Osteocyte (in vitro differentiated cells): ENCODE measurements at regions not wholly inside any gene's neighbourhood (a gene's known extent, or its start where the extent isn't known, plus 50 kb on each side); places are given as distances from the start of the nearest gene placed in this dataset.

ENCODE experiments used
- DNase-seq: peaks from one replicate; pipeline ENCODE4 v3.0.0; 2021; ENCODE audit warnings: mixed read lengths; ENCODE audit not compliant: unreplicated experiment; ENCODE audit errors: extremely low spot score
- H3K27ac Mint-ChIP-seq: one replicate; pipeline ENCODE4 v1.8.0; 2021; ENCODE audit warnings: mild to moderate bottlenecking, mixed read lengths; ENCODE audit not compliant: unreplicated experiment
- H3K27me3 Mint-ChIP-seq: one replicate; pipeline ENCODE4 v1.8.0; 2021; ENCODE audit warnings: mixed read lengths; ENCODE audit not compliant: unreplicated experiment
- H3K36me3 Mint-ChIP-seq: one replicate; pipeline ENCODE4 v1.8.0; 2021; ENCODE audit warnings: mixed read lengths; ENCODE audit not compliant: unreplicated experiment
- H3K4me1 Mint-ChIP-seq: one replicate; pipeline ENCODE4 v1.8.0; 2021; ENCODE audit warnings: mixed read lengths; ENCODE audit not compliant: unreplicated experiment
- H3K4me3 Mint-ChIP-seq: one replicate; pipeline ENCODE4 v1.8.0; 2021; ENCODE audit warnings: mild to moderate bottlenecking, moderate library complexity, mixed read lengths; ENCODE audit not compliant: unreplicated experiment
- H3K9me3 Mint-ChIP-seq: one replicate; pipeline ENCODE4 v1.8.0; 2021; ENCODE audit warnings: mixed read lengths; ENCODE audit not compliant: unreplicated experiment
- TF ChIP-seq, protein P1 (sequence below): fragments of 200-600 bp; sonication (generic); IDR thresholded peaks from 2 replicates; pipeline ENCODE4 v1.5.0; 2021; ENCODE audit warnings: antibody characterized with exemption, mild to moderate bottlenecking, moderate library complexity

DNA sequence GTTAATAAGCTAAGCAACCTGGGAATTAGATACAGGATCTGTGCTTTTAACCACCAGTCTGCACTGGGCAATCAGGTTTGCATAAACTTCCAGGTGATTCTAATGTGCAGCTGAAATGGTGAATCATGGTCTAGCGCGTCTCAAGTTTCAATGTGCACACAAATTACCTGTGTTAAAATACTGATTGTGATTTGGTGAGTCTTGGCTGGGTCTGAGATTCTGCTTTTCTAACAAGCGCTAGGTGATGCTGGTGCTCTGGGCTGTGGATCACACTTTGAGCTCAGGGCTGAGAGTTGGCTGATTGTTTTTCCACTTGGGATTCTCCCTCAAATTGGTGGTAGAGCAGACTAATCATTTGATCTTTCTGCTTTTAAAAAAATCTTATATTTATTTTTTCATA, 124.8 kb downstream of the C12orf75 start:
- H3K36me3 Mint-ChIP-seq: peaks cover 4% of the 10 kb centered on the region
- peaks cover 35% of the 10 kb centered on the region for H3K4me1 Mint-ChIP-seq
- TF ChIP-seq, protein P1, sequence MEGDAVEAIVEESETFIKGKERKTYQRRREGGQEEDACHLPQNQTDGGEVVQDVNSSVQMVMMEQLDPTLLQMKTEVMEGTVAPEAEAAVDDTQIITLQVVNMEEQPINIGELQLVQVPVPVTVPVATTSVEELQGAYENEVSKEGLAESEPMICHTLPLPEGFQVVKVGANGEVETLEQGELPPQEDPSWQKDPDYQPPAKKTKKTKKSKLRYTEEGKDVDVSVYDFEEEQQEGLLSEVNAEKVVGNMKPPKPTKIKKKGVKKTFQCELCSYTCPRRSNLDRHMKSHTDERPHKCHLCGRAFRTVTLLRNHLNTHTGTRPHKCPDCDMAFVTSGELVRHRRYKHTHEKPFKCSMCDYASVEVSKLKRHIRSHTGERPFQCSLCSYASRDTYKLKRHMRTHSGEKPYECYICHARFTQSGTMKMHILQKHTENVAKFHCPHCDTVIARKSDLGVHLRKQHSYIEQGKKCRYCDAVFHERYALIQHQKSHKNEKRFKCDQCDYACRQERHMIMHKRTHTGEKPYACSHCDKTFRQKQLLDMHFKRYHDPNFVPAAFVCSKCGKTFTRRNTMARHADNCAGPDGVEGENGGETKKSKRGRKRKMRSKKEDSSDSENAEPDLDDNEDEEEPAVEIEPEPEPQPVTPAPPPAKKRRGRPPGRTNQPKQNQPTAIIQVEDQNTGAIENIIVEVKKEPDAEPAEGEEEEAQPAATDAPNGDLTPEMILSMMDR: no peak

DNA sequence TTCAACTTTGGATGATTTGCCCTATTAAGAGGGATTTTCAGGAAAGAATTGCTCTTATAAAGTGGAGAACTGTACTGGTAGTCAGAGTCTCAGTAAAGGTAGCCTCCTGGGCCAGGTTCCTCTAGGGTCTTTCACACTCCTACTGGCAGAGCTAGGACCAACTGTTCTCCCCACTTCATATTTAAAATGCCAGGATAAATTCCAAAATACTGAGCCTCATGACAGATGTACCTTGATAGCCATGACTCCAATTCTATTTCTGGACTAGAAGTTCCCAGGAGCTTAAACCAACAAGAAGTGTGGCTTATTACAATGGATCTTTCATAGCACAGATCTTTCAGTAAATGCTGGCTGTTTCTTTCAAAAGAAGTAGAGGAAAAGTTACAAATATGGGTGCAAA, 126.5 kb downstream of the C12orf75 start:
- H3K27me3 Mint-ChIP-seq: no peaks in the 10 kb centered on the region
- TF ChIP-seq, protein P1: no peak
- H3K4me3 Mint-ChIP-seq: no peak overlapping the region
- DNase-seq: no peak
- peaks cover 4% of the 10 kb centered on the region for H3K36me3 Mint-ChIP-seq
- H3K4me1 Mint-ChIP-seq: peaks cover 37% of the 10 kb centered on the region
- H3K27ac Mint-ChIP-seq: no peak overlapping the region
- H3K9me3 Mint-ChIP-seq: peaks cover 11% of the 10 kb centered on the region

More for the DNA sequence above, 124.8 kb downstream of the C12orf75 start:
- DNase-seq: no peak
- H3K27me3 Mint-ChIP-seq: no peaks in the 10 kb centered on the region
- peaks cover 11% of the 10 kb centered on the region for H3K9me3 Mint-ChIP-seq
- no peak overlapping the region for H3K27ac Mint-ChIP-seq
- H3K4me3 Mint-ChIP-seq: no peak overlapping the region

DNA sequence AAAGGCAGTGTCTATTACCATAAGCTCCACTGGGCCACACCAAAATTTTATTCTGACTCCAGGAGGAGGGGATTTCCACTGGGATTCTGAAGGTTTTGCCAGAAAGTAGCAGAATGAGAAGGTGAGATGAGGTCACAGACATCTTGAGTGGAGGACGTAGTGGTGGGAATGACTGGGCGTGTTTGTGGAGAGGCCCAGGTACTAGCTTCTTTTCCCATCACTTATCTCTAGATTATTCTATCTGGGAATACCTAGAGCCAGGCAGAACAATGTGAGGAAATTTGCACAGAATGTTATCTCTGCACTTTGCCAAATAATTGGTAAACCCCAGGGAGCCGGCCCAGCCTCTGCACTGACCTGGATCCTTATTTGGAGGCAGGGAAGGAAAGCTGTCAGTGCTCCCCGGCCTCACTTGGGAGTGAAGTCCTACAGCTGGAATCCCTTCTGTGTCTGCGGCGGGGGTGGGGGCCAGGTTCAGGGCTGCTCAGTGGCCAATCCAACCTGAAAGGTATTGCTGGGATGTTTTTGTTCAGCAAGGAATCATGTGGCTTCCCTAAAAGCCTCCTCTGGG, 129.4 kb downstream of the C12orf75 start:
- H3K27me3 Mint-ChIP-seq: no peaks in the 10 kb centered on the region
- no peak overlapping the region for H3K4me3 Mint-ChIP-seq
- H3K27ac Mint-ChIP-seq: no peak overlapping the region
- H3K9me3 Mint-ChIP-seq: peaks cover 11% of the 10 kb centered on the region
- H3K36me3 Mint-ChIP-seq: peaks cover 4% of the 10 kb centered on the region
- DNase-seq: no peak
- TF ChIP-seq, protein P1: no peak
- H3K4me1 Mint-ChIP-seq: peaks cover 40% of the 10 kb centered on the region

DNA sequence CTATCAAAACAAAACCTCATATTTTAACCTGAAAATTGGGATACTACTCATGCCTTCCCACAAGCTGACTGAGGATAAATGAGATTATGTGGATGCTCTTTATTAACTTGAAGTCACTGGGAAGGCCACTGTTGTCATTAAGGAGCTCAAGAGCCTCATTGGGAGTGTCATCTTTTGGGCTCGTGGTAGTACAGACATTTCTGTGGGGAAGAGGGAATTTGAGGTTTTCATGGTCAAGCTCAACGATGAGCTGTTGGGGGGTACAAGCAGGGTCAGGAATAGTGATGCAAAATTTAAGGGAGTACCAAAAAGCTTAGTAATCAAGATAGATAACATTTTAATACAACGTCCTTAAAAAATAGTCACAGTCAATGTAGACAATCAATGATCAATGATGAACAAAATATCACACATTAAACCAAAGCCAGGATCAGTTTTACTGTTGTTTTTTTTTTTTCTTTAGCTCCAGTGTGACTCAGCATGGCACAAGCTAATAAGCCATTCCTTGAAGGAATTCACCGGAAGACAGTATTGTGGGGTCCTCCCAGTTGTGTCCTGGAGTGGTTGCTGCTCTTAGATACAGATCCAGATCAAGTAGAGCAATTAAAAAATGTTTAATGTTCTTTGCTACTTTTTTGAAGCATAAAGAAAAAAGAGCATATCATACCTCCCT, 130.9 kb downstream of the C12orf75 start:
- no peaks in the 10 kb centered on the region for H3K27me3 Mint-ChIP-seq
- peaks cover 11% of the 10 kb centered on the region for H3K9me3 Mint-ChIP-seq
- peaks cover 44% of the 10 kb centered on the region for H3K4me1 Mint-ChIP-seq
- H3K4me3 Mint-ChIP-seq: no peak overlapping the region
- TF ChIP-seq, protein P1: no peak
- peaks cover 4% of the 10 kb centered on the region for H3K36me3 Mint-ChIP-seq
- no peak for DNase-seq
- H3K27ac Mint-ChIP-seq: peak overlapping the region; percentile 42

DNA sequence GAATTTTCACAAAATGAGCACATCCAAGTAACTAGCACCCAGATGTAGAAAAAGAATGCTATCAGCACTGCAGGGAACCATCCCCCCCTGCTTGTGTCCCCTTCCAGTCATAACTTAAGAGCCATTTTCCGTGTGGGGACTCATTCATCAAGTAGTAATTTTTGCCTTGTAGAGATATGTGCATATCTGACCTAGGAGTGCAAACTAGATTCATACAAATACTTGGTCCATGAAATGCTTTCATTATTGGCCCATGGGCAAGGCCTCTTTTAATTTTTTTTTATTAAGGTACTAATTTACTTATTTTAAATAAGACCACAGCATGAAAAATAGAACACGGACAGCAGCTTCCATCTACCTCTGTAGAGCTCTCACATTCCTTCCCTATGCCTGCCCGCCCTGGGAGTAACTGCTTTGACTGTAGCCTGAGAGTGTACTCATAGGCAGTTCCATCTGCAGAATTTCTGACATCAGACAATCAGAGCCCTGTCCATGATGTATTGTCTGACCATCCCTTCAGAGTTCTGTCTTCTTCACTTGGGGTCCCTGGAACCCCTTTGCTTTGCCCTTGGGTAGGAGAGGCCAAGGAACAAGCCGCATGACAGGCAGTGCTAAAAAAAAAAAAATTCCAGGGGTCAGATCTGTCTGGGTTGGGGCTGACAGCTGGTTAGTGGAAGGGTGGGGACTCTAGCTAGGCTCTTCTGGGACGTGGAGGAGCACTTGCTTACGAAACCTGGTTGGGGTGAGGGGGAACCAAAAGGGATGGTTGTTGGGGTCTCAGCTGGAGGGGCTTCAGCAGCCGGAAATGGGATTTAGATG, 131.7 kb downstream of the C12orf75 start:
- Mint-ChIP-seq H3K27me3 (no peaks in the 10 kb centered on the region), H3K9me3 (peaks cover 11% of the 10 kb centered on the region), H3K4me1 (peaks cover 49% of the 10 kb centered on the region), H3K4me3 (no peak overlapping the region), H3K36me3 (peaks cover 4% of the 10 kb centered on the region), H3K27ac (peak overlapping the region; percentile 0)
- DNase-seq: no peak
- TF ChIP-seq, protein P1: no peak
